Caco-2 (cell line): ENCODE measurements at regions not wholly inside any gene's neighbourhood (a gene's known extent, or its start where the extent isn't known, plus 50 kb on each side); places are given as distances from the start of the nearest gene placed in this dataset.

Experiments
- BruUV-seq: library from RNA; stranded (reverse); fragments of 400-500 nt; replicated peaks from 2 replicates; lab custom pipeline; 2021; lab: Mats Ljungman, UMichigan
- CTCF ChIA-PET: fragments of 300-600 bp; sonication (Branson Sonifier 250); formaldehyde crosslinking; loops from one replicate; lab custom pipeline; 2022; ENCODE audit warnings: antibody characterized with exemption; lab: Charles Lee
- POLR2A ChIA-PET: fragments of 300-600 bp; sonication (Branson Sonifier 250); formaldehyde crosslinking; loops from one replicate; lab custom pipeline; 2022; ENCODE audit warnings: antibody characterized with exemption; lab: Charles Lee
- DNase-seq, 2 experiments: peaks; one replicate each; pipeline versions ENCODE4 v3.0.0 to v3.0.0-alpha.2; 2020 to 2022
- H3K27me3 ChIP-seq: replicated peaks from 2 replicates; pipeline ENCODE4 v1.6.0; 2011; ENCODE audit warnings: low read length; ENCODE audit not compliant: control insufficient read depth, insufficient read depth
- H3K36me3 ChIP-seq: 2 replicates; pipeline ENCODE4 v1.5.1; 2011; ENCODE audit warnings: low read length; ENCODE audit not compliant: control insufficient read depth, insufficient read depth
- H3K4me1 ChIP-seq: fragments of 250-450 bp; sonication (Bioruptor Pico); 2 replicates; pipeline ENCODE4 v1.5.1; 2020; ENCODE audit warnings: mild to moderate bottlenecking
- H3K4me3 ChIP-seq: 2 replicates; pipeline ENCODE4 v1.5.1; 2011; ENCODE audit warnings: low read depth, mild to moderate bottlenecking, control low read depth, low read length
- H3K9me3 ChIP-seq: fragments of 250-450 bp; sonication (Bioruptor Pico); 2 replicates; pipeline ENCODE4 v1.5.1; 2020; ENCODE audit warnings: mild to moderate bottlenecking, moderate library complexity
- H3K27ac Mint-ChIP-seq: one replicate; pipeline ENCODE4 v1.8.0; 2022; ENCODE audit warnings: mixed read lengths; ENCODE audit not compliant: unreplicated experiment
- H3K27me3 Mint-ChIP-seq: one replicate; pipeline ENCODE4 v1.8.0; 2022; ENCODE audit warnings: mixed read lengths; ENCODE audit not compliant: insufficient read depth, unreplicated experiment
- H3K36me3 Mint-ChIP-seq: one replicate; pipeline ENCODE4 v1.8.0; 2022; ENCODE audit warnings: mild to moderate bottlenecking, mixed read lengths; ENCODE audit not compliant: insufficient read depth, unreplicated experiment
- H3K4me1 Mint-ChIP-seq: one replicate; pipeline ENCODE4 v1.8.0; 2022; ENCODE audit warnings: low read depth, mixed read lengths; ENCODE audit not compliant: unreplicated experiment
- H3K4me3 Mint-ChIP-seq: one replicate; pipeline ENCODE4 v1.8.0; 2022; ENCODE audit warnings: mild to moderate bottlenecking, moderate library complexity, mixed read lengths; ENCODE audit not compliant: unreplicated experiment
- H3K9me3 Mint-ChIP-seq: one replicate; pipeline ENCODE4 v1.8.0; 2022; ENCODE audit warnings: mixed read lengths; ENCODE audit not compliant: unreplicated experiment
- intact Hi-C: fragments of 100-400 bp; cut with micrococcal nuclease; formaldehyde crosslinking; loops from one replicate; pipeline ENCODE4 v1.10.0; 2022; ENCODE audit not compliant: unreplicated experiment
- TF ChIP-seq, protein P1 (sequence below), 2 experiments: fragments of 200-600 bp in 1 of 2; IDR thresholded peaks; 1 replicate in 1 of 2; 2 replicates in 1 of 2; pipeline versions ENCODE4 v1.5.1 to v1.8.0; 2011 to 2022; ENCODE audit warnings: antibody characterized with exemption in 1 of 2, control low read depth in 1 of 2, inconsistent platforms in 1 of 2, low read depth in 1 of 2, low read length in 1 of 2, mild to moderate bottlenecking in 1 of 2, moderate library complexity in 1 of 2; ENCODE audit not compliant: insufficient read depth in 1 of 2, severe bottlenecking in 1 of 2, unreplicated experiment in 1 of 2

DNA sequence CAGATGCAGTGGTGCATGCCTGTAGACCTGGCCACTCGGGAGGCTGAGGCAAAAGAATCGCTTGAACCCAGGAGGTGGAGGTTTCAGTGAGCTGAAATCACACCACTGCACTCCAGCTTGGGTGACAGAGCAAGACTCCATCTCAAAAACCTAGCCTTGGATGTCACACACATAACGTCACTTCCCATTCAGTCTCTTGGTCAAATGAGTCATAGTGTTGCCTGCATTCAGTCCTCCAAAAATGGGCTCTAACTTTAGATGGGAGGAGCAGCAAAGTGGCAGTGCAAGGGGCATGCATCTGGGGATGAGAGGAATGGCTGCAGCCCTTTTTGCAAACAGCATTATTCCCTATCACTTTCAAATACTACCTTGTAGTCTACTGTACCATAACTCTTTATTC, 62.9 kb upstream of the AGBL1 start:
- H3K4me3 ChIP-seq, result no peak overlapping the region
- H3K4me1 ChIP-seq, result no peaks in the 10 kb centered on the region
- intact Hi-C loops, result no loop called here
- no peaks in the 10 kb centered on the region for H3K36me3 ChIP-seq
- H3K27me3 Mint-ChIP-seq, result peaks cover 3% of the 10 kb centered on the region
- no peak for DNase-seq
- H3K9me3 ChIP-seq, result no peaks in the 10 kb centered on the region
- no peaks in the 10 kb centered on the region for H3K27me3 ChIP-seq
- TF ChIP-seq, protein P1, sequence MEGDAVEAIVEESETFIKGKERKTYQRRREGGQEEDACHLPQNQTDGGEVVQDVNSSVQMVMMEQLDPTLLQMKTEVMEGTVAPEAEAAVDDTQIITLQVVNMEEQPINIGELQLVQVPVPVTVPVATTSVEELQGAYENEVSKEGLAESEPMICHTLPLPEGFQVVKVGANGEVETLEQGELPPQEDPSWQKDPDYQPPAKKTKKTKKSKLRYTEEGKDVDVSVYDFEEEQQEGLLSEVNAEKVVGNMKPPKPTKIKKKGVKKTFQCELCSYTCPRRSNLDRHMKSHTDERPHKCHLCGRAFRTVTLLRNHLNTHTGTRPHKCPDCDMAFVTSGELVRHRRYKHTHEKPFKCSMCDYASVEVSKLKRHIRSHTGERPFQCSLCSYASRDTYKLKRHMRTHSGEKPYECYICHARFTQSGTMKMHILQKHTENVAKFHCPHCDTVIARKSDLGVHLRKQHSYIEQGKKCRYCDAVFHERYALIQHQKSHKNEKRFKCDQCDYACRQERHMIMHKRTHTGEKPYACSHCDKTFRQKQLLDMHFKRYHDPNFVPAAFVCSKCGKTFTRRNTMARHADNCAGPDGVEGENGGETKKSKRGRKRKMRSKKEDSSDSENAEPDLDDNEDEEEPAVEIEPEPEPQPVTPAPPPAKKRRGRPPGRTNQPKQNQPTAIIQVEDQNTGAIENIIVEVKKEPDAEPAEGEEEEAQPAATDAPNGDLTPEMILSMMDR (IDR thresholded peaks at IDR 0.05; ENCODE audit: insufficient read depth in 1 of 2, low read depth in 1 of 2, low read length in 1 of 2, severe bottlenecking in 1 of 2, unreplicated experiment in 1 of 2), result no peak
- CTCF ChIA-PET, result no interaction called here
- no TSS peak for BruUV-seq
- H3K27ac Mint-ChIP-seq, result no peak overlapping the region
- no peak overlapping the region for H3K4me3 Mint-ChIP-seq
- no peaks in the 10 kb centered on the region for H3K36me3 Mint-ChIP-seq
- no peaks in the 10 kb centered on the region for H3K9me3 Mint-ChIP-seq
- POLR2A ChIA-PET, result no interaction called here
- H3K4me1 Mint-ChIP-seq, result no peaks in the 10 kb centered on the region

- no peak overlapping the region for H3K27ac Mint-ChIP-seq
- CTCF ChIA-PET, result no interaction called here
- intact Hi-C loops, result no loop called here
- no peak for DNase-seq
- Histone ChIP-seq H3K36me3 (no peaks in the 10 kb centered on the region), H3K9me3 (no peaks in the 10 kb centered on the region), H3K27me3 (no peaks in the 10 kb centered on the region; the same call in 1 of the 2 replicates), H3K4me3 (no peak overlapping the region), H3K4me1 (no peaks in the 10 kb centered on the region)
- no peak overlapping the region for H3K4me3 Mint-ChIP-seq
- BruUV-seq, result no TSS peak
- no peaks in the 10 kb centered on the region for H3K36me3 Mint-ChIP-seq
- no peaks in the 10 kb centered on the region for H3K4me1 Mint-ChIP-seq
- H3K9me3 Mint-ChIP-seq, result no peaks in the 10 kb centered on the region
- POLR2A ChIA-PET, result no interaction called here
- H3K27me3 Mint-ChIP-seq, result peaks cover 4% of the 10 kb centered on the region
- TF ChIP-seq, protein P1 (IDR thresholded peaks at IDR 0.05; ENCODE audit: insufficient read depth in 1 of 2, low read depth in 1 of 2, low read length in 1 of 2, severe bottlenecking in 1 of 2, unreplicated experiment in 1 of 2), result no peak
These were observed 61.0 kb upstream of the AGBL1 start for GRCh38 chr15:86018679-86019078.

GRCh38 chr15:86021281-86022264, 58.1 kb upstream of the AGBL1 start:
- no peaks in the 10 kb centered on the region for H3K9me3 ChIP-seq
- no peaks in the 10 kb centered on the region for H3K36me3 ChIP-seq
- H3K27ac Mint-ChIP-seq, result no peak overlapping the region
- no peaks in the 10 kb centered on the region for H3K9me3 Mint-ChIP-seq
- ChIA-PET POLR2A (no interaction called here), CTCF (no interaction called here)
- no peaks in the 10 kb centered on the region for H3K4me1 Mint-ChIP-seq
- TF ChIP-seq, protein P1 (IDR thresholded peaks at IDR 0.05; ENCODE audit: insufficient read depth in 1 of 2, low read depth in 1 of 2, low read length in 1 of 2, severe bottlenecking in 1 of 2, unreplicated experiment in 1 of 2), result no peak
- H3K27me3 ChIP-seq, result no peaks in the 10 kb centered on the region; the same call in 1 of the 2 replicates
- no peak overlapping the region for H3K4me3 ChIP-seq
- H3K27me3 Mint-ChIP-seq, result peaks cover 11% of the 10 kb centered on the region
- intact Hi-C loops, result no loop called here
- H3K4me3 Mint-ChIP-seq, result no peak overlapping the region
- H3K4me1 ChIP-seq, result no peaks in the 10 kb centered on the region
- no peak for DNase-seq
- no TSS peak for BruUV-seq
- no peaks in the 10 kb centered on the region for H3K36me3 Mint-ChIP-seq
